SK-N-SH treated with all-trans-retinoic acid at 6 μM for 48 hours (cell line): ENCODE measurements at regions not wholly inside any gene's neighbourhood (a gene's known extent, or its start where the extent isn't known, plus 50 kb on each side); places are given as distances from the start of the nearest gene placed in this dataset.
"Not testable (repeated sequence)": the region's sequence is repeated elsewhere in the genome, so short reads cannot be mapped to it uniquely, and the experiment has no call there.

Source experiments
- ATAC-seq: fragments of 200-7000 bp; cut with Tn5 transposase; 3 replicates; pipeline ENCODE4 v1.9.1; 2020; ENCODE audit warnings: mild to moderate bottlenecking, moderate library complexity
- ARNTL ChIP-seq: fragments of 450-650 bp; formaldehyde crosslinking; IDR thresholded peaks from 2 replicates; pipeline ENCODE4 v1.5.0; 2020; ENCODE audit warnings: low read depth, mild to moderate bottlenecking, moderate library complexity, borderline replicate concordance
- CSDC2 ChIP-seq: fragments of 250-450 bp; sonication (Bioruptor Pico); IDR thresholded peaks from 2 replicates; pipeline ENCODE4 v1.5.0; 2020; ENCODE audit warnings: mild to moderate bottlenecking, moderate library complexity
- CSRNP3 ChIP-seq: fragments of 250-450 bp; sonication (Bioruptor Pico); IDR thresholded peaks from 2 replicates; pipeline ENCODE4 v1.5.1; 2021; ENCODE audit warnings: mild to moderate bottlenecking, moderate library complexity
- ESRRG ChIP-seq: fragments of 250-450 bp; sonication (Bioruptor Pico); IDR thresholded peaks from 2 replicates; pipeline ENCODE4 v1.6.1; 2021; ENCODE audit warnings: mild to moderate bottlenecking
- GLIS3 ChIP-seq: fragments of 250-450 bp; sonication (Bioruptor Pico); IDR thresholded peaks from 2 replicates; pipeline ENCODE4 v1.5.0; 2020; ENCODE audit warnings: mild to moderate bottlenecking, moderate library complexity
- ISL1 ChIP-seq: fragments of 250-450 bp; sonication (Bioruptor Pico); IDR thresholded peaks from 2 replicates; pipeline ENCODE4 v2.1.2; 2022; ENCODE audit warnings: mild to moderate bottlenecking, moderate library complexity
- OSR1 ChIP-seq: fragments of 250-450 bp; sonication (Bioruptor Pico); IDR thresholded peaks from 2 replicates; pipeline ENCODE4 v1.8.0; 2022; ENCODE audit warnings: moderate library complexity, mild to moderate bottlenecking, inconsistent platforms
- PATZ1 ChIP-seq: fragments of 250-450 bp; sonication (Bioruptor Pico); IDR thresholded peaks from 2 replicates; pipeline ENCODE4 v1.8.0; 2020; ENCODE audit warnings: mild to moderate bottlenecking, moderate library complexity, borderline replicate concordance
- POU6F1 ChIP-seq: fragments of 250-450 bp; sonication (Bioruptor Pico); IDR thresholded peaks from 2 replicates; pipeline ENCODE4 v1.8.0; 2021; ENCODE audit warnings: low read depth, mild to moderate bottlenecking, moderate library complexity, borderline replicate concordance
- PPARA ChIP-seq: fragments of 250-450 bp; sonication (Bioruptor Pico); IDR thresholded peaks from 2 replicates; pipeline ENCODE4 v1.5.0; 2020; ENCODE audit warnings: mild to moderate bottlenecking, borderline replicate concordance
- RARB ChIP-seq: fragments of 250-450 bp; sonication (Bioruptor Pico); IDR thresholded peaks from 2 replicates; pipeline ENCODE4 v1.8.0; 2021; ENCODE audit warnings: mild to moderate bottlenecking, moderate library complexity
- SNAI2 ChIP-seq: fragments of 250-450 bp; sonication (Bioruptor Pico); IDR thresholded peaks from 2 replicates; pipeline ENCODE4 v1.5.0; 2020; ENCODE audit warnings: mild to moderate bottlenecking, moderate library complexity
- TCF4 ChIP-seq: fragments of 250-450 bp; sonication (Bioruptor Pico); IDR thresholded peaks from 2 replicates; pipeline ENCODE4 v1.8.0; 2021; ENCODE audit warnings: mild to moderate bottlenecking, moderate library complexity, borderline replicate concordance
- TOX ChIP-seq: fragments of 250-450 bp; sonication (Bioruptor Pico); IDR thresholded peaks from 2 replicates; pipeline ENCODE4 v1.8.0; 2021; ENCODE audit warnings: mild to moderate bottlenecking, moderate library complexity, borderline replicate concordance
- TSHZ2 ChIP-seq: fragments of 250-450 bp; sonication (Bioruptor Pico); IDR thresholded peaks from 2 replicates; pipeline ENCODE4 v1.5.0; 2020; ENCODE audit warnings: mild to moderate bottlenecking, moderate library complexity
- ZC3H10 ChIP-seq: fragments of 250-450 bp; sonication (Bioruptor Pico); IDR thresholded peaks from 2 replicates; pipeline ENCODE4 v1.5.1; 2021; ENCODE audit warnings: mild to moderate bottlenecking, moderate library complexity
- ZFP3 ChIP-seq: fragments of 250-450 bp; sonication (Bioruptor Pico); IDR thresholded peaks from 2 replicates; pipeline ENCODE4 v1.5.0; 2020; ENCODE audit warnings: mild to moderate bottlenecking, moderate library complexity
- ZFP30 ChIP-seq: fragments of 450-650 bp; formaldehyde crosslinking; IDR thresholded peaks from 2 replicates; pipeline ENCODE4 v1.5.0; 2022; ENCODE audit warnings: mild to moderate bottlenecking, moderate library complexity
- ZNF565 ChIP-seq: fragments of 450-650 bp; formaldehyde crosslinking; conservative IDR thresholded peaks from 2 replicates; pipeline ENCODE4 v1.5.0; 2020; ENCODE audit warnings: low read depth, mild to moderate bottlenecking, moderate library complexity
- ZNF70 ChIP-seq: fragments of 450-650 bp; formaldehyde crosslinking; IDR thresholded peaks from 2 replicates; pipeline ENCODE4 v1.5.0; 2020; ENCODE audit warnings: mild to moderate bottlenecking, moderate library complexity
- ZNF8 ChIP-seq: fragments of 450-650 bp; formaldehyde crosslinking; IDR thresholded peaks from 2 replicates; pipeline ENCODE4 v1.5.0; 2020; ENCODE audit warnings: mild to moderate bottlenecking, moderate library complexity

- TF ChIP-seq ZFP3 (CRISPR knock-in tag): no peak
- TF ChIP-seq PATZ1 (CRISPR knock-in tag): no peak
- no peak for TF ChIP-seq TOX
- no peak for TF ChIP-seq RARB (CRISPR knock-in tag)
- no peak for TF ChIP-seq ZC3H10
- TF ChIP-seq, all 23 proteins: peak for 0
- ATAC-seq: no peak
Observed at GRCh38 chr3:39651993-39652739, 157.2 kb upstream of the MYRIP start.

GRCh38 chr3:39655718-39656117 is 153.7 kb upstream of the MYRIP start:
- not testable (repeated sequence) for ATAC-seq

- no peak for TF ChIP-seq TCF4 (CRISPR knock-in tag)
- TF ChIP-seq CSRNP3 (CRISPR knock-in tag): no peak
- no peak for TF ChIP-seq SNAI2 (CRISPR knock-in tag)
- no peak for TF ChIP-seq ISL1 (CRISPR knock-in tag)
- no peak for ATAC-seq
Observed at GRCh38 chr3:39657075-39657474, 152.3 kb upstream of the MYRIP start.

- TF ChIP-seq TSHZ2 (CRISPR knock-in tag) (no peak), OSR1 (CRISPR knock-in tag) (no peak), ISL1 (CRISPR knock-in tag) (no peak), TCF4 (CRISPR knock-in tag) (no peak), PPARA (no peak), POU6F1 (CRISPR knock-in tag) (no peak), ZFP30 (CRISPR knock-in tag) (no peak), ZNF565 (CRISPR knock-in tag) (no peak), ZNF70 (CRISPR knock-in tag) (no peak)
- no peak for ATAC-seq
Observed at GRCh38 chr3:39657775-39658174, 151.6 kb upstream of the MYRIP start.

GRCh38 chr3:39664931-39665330 is 144.5 kb upstream of the MYRIP start:
- ATAC-seq: no peak
- TF ChIP-seq TOX (no peak), ZNF8 (CRISPR knock-in tag) (no peak), CSRNP3 (CRISPR knock-in tag) (no peak), PPARA (no peak), SNAI2 (CRISPR knock-in tag) (no peak), TCF4 (CRISPR knock-in tag) (no peak), ZFP3 (CRISPR knock-in tag) (no peak), PATZ1 (CRISPR knock-in tag) (no peak), CSDC2 (no peak), GLIS3 (no peak), ESRRG (CRISPR knock-in tag) (no peak), ARNTL (CRISPR knock-in tag) (no peak)
